GM12878 (cell line): ENCODE measurements at regions not wholly inside any gene's neighbourhood (a gene's known extent, or its start where the extent isn't known, plus 50 kb on each side); places are given as distances from the start of the nearest gene placed in this dataset.

Experiments used
- ATAC-seq: fragments of 200-7000 bp; cut with Tn5 transposase; 3 replicates; pipeline ENCODE4 v1.9.1; 2020; ENCODE audit warnings: mild to moderate bottlenecking, moderate library complexity
- BruUV-seq: library from RNA; stranded (reverse); fragments of 400-500 nt; replicated peaks from 2 replicates; lab custom pipeline; 2021; lab: Mats Ljungman, UMichigan
- CTCF ChIA-PET: fragments of 300-600 bp; sonication (Branson Sonifier 250); formaldehyde crosslinking; extraction: SDS; loops from one replicate; lab custom pipeline; 2021; ENCODE audit warnings: inconsistent platforms; lab: Yijun Ruan, JAX
- POLR2A ChIA-PET: fragments of 350-600 bp; formaldehyde crosslinking; extraction: SDS; loops from one replicate; lab custom pipeline; 2021; ENCODE audit warnings: inconsistent platforms; lab: Charles Lee
- RAD21 ChIA-PET: fragments of 300-600 bp; sonication (Branson Sonifier 250); formaldehyde crosslinking; loops from one replicate; lab custom pipeline; 2023; ENCODE audit warnings: antibody characterized with exemption; ENCODE audit not compliant: unreplicated experiment; lab: Charles Lee
- SMC1A ChIA-PET: fragments of 300-600 bp; sonication (Branson Sonifier 250); formaldehyde crosslinking; loops from one replicate; lab custom pipeline; 2023; ENCODE audit not compliant: unreplicated experiment, uncharacterized antibody; lab: Charles Lee
- DNase-seq: peaks from one replicate; pipeline ENCODE4 v3.0.0-alpha.2; 2011; ENCODE audit warnings: low read depth, low spot score
- FAIRE-seq: peaks from 3 replicates; lab custom pipeline; 2011; peaks lifted over from hg19 to GRCh38; lab: Jason Lieb, UNC
- H2AFZ ChIP-seq: 2 replicates; pipeline ENCODE4 v1.6.0; 2011; ENCODE audit warnings: low read depth, low read length, control low read depth; ENCODE audit not compliant: control insufficient read depth
- H3K27ac ChIP-seq: 2 replicates; pipeline ENCODE4 v1.5.1; 2011; ENCODE audit warnings: control low read depth; ENCODE audit not compliant: control insufficient read depth, insufficient read depth
- H3K27me3 ChIP-seq, 2 experiments: replicated peaks in 1 of 2; 2 replicates each; pipeline versions ENCODE4 v1.6.0 to v1.6.1; 2011; ENCODE audit warnings: low read length in 1 of 2; ENCODE audit not compliant: control insufficient read depth in 2 of 2, insufficient read depth in 2 of 2
- H3K36me3 ChIP-seq, 2 experiments: 2 replicates each; pipeline ENCODE4 v1.5.1; 2011; ENCODE audit warnings: low read length in 1 of 2; ENCODE audit not compliant: control insufficient read depth in 2 of 2, insufficient read depth in 2 of 2
- H3K4me1 ChIP-seq: 2 replicates; pipeline ENCODE4 v1.6.1; 2011; ENCODE audit warnings: mild to moderate bottlenecking, low read length, moderate library complexity, mixed read lengths; ENCODE audit not compliant: control insufficient read depth, insufficient read depth
- H3K4me2 ChIP-seq: 2 replicates; pipeline ENCODE4 v1.6.0; 2011; ENCODE audit warnings: control low read depth; ENCODE audit not compliant: control insufficient read depth, insufficient read depth
- H3K4me3 ChIP-seq: fragments of 200-600 bp; sonication (generic); 2 replicates; pipeline ENCODE4 v1.5.1; 2016
- H3K79me2 ChIP-seq: 2 replicates; pipeline ENCODE4 v1.6.0; 2011; ENCODE audit warnings: low read length; ENCODE audit not compliant: control insufficient read depth, insufficient read depth
- H3K9ac ChIP-seq: 2 replicates; pipeline ENCODE4 v1.8.0; 2011; ENCODE audit warnings: low read length, control low read depth, mixed read lengths; ENCODE audit not compliant: control insufficient read depth, insufficient read depth
- H3K9me3 ChIP-seq: replicated peaks from 3 replicates; pipeline ENCODE4 v1.5.1; 2011; ENCODE audit warnings: mild to moderate bottlenecking, low read length; ENCODE audit not compliant: control insufficient read depth, insufficient read depth
- H4K20me1 ChIP-seq: 2 replicates; pipeline ENCODE4 v1.6.0; 2011; ENCODE audit not compliant: control insufficient read depth, insufficient read depth
- ASH2L ChIP-seq: fragments of 300-600, 200-600 bp; sonication (generic); IDR thresholded peaks from 2 replicates; pipeline ENCODE4 v1.6.1; 2017; ENCODE audit warnings: low read depth, mild to moderate bottlenecking, borderline replicate concordance
- ATF2 ChIP-seq: IDR thresholded peaks from 2 replicates; pipeline ENCODE4 v1.6.1; 2012; ENCODE audit warnings: low read length, inconsistent platforms
- EED ChIP-seq: sonication (generic); IDR thresholded peaks from 2 replicates; pipeline ENCODE4 v1.6.1; 2016; ENCODE audit warnings: antibody characterized with exemption, low read depth
- EZH2 ChIP-seq: IDR thresholded peaks from 2 replicates; pipeline ENCODE4 v1.6.1; 2012; ENCODE audit warnings: low read depth, mild to moderate bottlenecking, control low read depth, inconsistent platforms, low read length, borderline replicate concordance; ENCODE audit not compliant: control insufficient read depth
- FOS ChIP-seq: IDR thresholded peaks from 3 replicates; pipeline ENCODE4 v1.6.1; 2011; ENCODE audit warnings: borderline replicate concordance; ENCODE audit not compliant: insufficient read length; ENCODE audit errors: extremely low read depth
- HDAC2 ChIP-seq: fragments of 200-600 bp; sonication (generic); IDR thresholded peaks from 2 replicates; pipeline ENCODE4 v1.6.1; 2017
- IRF3 ChIP-seq: fragments of 450-650 bp; IDR thresholded peaks from 2 replicates; pipeline ENCODE4 v1.6.1; 2014; ENCODE audit warnings: mild to moderate bottlenecking
- PAX5 ChIP-seq: IDR thresholded peaks from 2 replicates; pipeline ENCODE4 v1.6.1; 2011; ENCODE audit warnings: low read depth, low read length, borderline replicate concordance
- SIX5 ChIP-seq: IDR thresholded peaks from 2 replicates; pipeline ENCODE4 v1.6.1; 2011; ENCODE audit warnings: mild to moderate bottlenecking, low read depth, low read length, moderate library complexity; ENCODE audit not compliant: severe bottlenecking
- SMAD5 ChIP-seq: IDR thresholded peaks from 2 replicates; pipeline ENCODE4 v1.6.1; 2016; ENCODE audit warnings: antibody characterized with exemption, low read depth
- SMARCA5 ChIP-seq: fragments of 450-650 bp; IDR thresholded peaks from 2 replicates; pipeline ENCODE4 v1.6.1; 2017; ENCODE audit warnings: mild to moderate bottlenecking
- ZNF384 ChIP-seq: IDR thresholded peaks from 2 replicates; pipeline ENCODE4 v1.6.1; 2012; ENCODE audit warnings: low read depth, mild to moderate bottlenecking, low read length, improper control_type of control experiment, borderline replicate concordance
- WGBS: methylation state at CpG from one replicate; pipeline ENCODE4 v1.1.6; 2016; ENCODE audit warnings: low lambda C conversion rate; ENCODE audit not compliant: insufficient replicate concordance, insufficient coverage; ENCODE audit errors: missing lambda C conversion rate; 5-methylcytosine and 5-hydroxymethylcytosine counted together
- in situ Hi-C: fragments of 300-500 bp; cut with MboI; formaldehyde crosslinking; loops from 9 replicates; pipeline ENCODE4 v1.14.3; 2018; ENCODE audit warnings: mixed read lengths
- intact Hi-C: fragments of 100-400 bp; cut with micrococcal nuclease; formaldehyde crosslinking; loops from one replicate; pipeline ENCODE4 v1.14.2; 2022; ENCODE audit not compliant: unreplicated experiment

GRCh38 chr12:30415777-30416176 lies 279.9 kb downstream of the IPO8 start:
- 21% methylated on average over 4 of the region's 4 CpGs for WGBS
- DNase-seq (no peak), FAIRE-seq (no peak), ATAC-seq (no peak)
- no peaks in the 10 kb centered on the region for H3K27me3 ChIP-seq
- POLR2A ChIA-PET = no interaction called here
- H3K9ac ChIP-seq = no peak overlapping the region
- no peak for TF ChIP-seq ASH2L
- SMC1A ChIA-PET = no interaction called here
- RAD21 ChIA-PET = no interaction called here
- no TSS peak for BruUV-seq
- H3K4me2 ChIP-seq = no peak overlapping the region
- H3K4me3 ChIP-seq = no peak overlapping the region
- H3K4me1 ChIP-seq = no peaks in the 10 kb centered on the region
- no peaks in the 10 kb centered on the region for H3K36me3 ChIP-seq
- no peak overlapping the region for H2AFZ ChIP-seq
- in situ Hi-C loops (no loop called here), intact Hi-C loops (no loop called here)
- no peaks in the 10 kb centered on the region for H4K20me1 ChIP-seq
- H3K79me2 ChIP-seq = no peaks in the 10 kb centered on the region
- H3K27ac ChIP-seq = no peak overlapping the region
- CTCF ChIA-PET = no interaction called here
- H3K9me3 ChIP-seq = no peaks in the 10 kb centered on the region

GRCh38 chr12:30414507-30414906 lies 281.2 kb downstream of the IPO8 start:
- Histone ChIP-seq H3K4me3 (no peak overlapping the region), H3K27ac (no peak overlapping the region), H3K36me3 (no peaks in the 10 kb centered on the region), H3K27me3 (no peaks in the 10 kb centered on the region), H3K79me2 (no peaks in the 10 kb centered on the region), H3K4me2 (no peak overlapping the region), H4K20me1 (no peaks in the 10 kb centered on the region), H3K9ac (no peak overlapping the region), H2AFZ (no peak overlapping the region), H3K4me1 (no peaks in the 10 kb centered on the region), H3K9me3 (no peaks in the 10 kb centered on the region)
- ChIA-PET RAD21 (no interaction called here), CTCF (no interaction called here), SMC1A (no interaction called here), POLR2A (no interaction called here)
- ATAC-seq = no peak
- in situ Hi-C loops (no loop called here), intact Hi-C loops (no loop called here)
- TF ChIP-seq IRF3 (no peak), PAX5 (no peak), SMAD5 (no peak), SMARCA5 (no peak), ZNF384 (no peak), HDAC2 (no peak), FOS (no peak), EED (no peak), SIX5 (no peak), EZH2 (no peak), ATF2 (no peak)
- no peak for DNase-seq
- FAIRE-seq = no peak
- BruUV-seq = no TSS peak
